Skeletal muscle satellite cell (primary cell): ENCODE measurements at regions not wholly inside any gene's neighbourhood (a gene's known extent, or its start where the extent isn't known, plus 50 kb on each side); places are given as distances from the start of the nearest gene placed in this dataset.
"Not testable (repeated sequence)": the region's sequence is repeated elsewhere in the genome, so short reads cannot be mapped to it uniquely, and the experiment has no call there.

Experiments used
- H3K27me3 ChIP-seq: 2 replicates; pipeline ENCODE4 v1.7.0; 2013; ENCODE audit warnings: low read length; ENCODE audit not compliant: control insufficient read depth, insufficient read depth
- H3K36me3 ChIP-seq: 2 replicates; pipeline ENCODE4 v1.7.0; 2013; ENCODE audit warnings: mild to moderate bottlenecking, control low read depth, low read length; ENCODE audit not compliant: insufficient read depth
- H3K4me1 ChIP-seq: 2 replicates; pipeline ENCODE4 v1.7.0; 2013; ENCODE audit warnings: low read length; ENCODE audit not compliant: control insufficient read depth, insufficient read depth
- H3K4me2 ChIP-seq: 2 replicates; pipeline ENCODE4 v1.7.0; 2013; ENCODE audit warnings: mild to moderate bottlenecking, low read length
- H3K4me3 ChIP-seq: 2 replicates; pipeline ENCODE4 v1.7.0; 2013; ENCODE audit warnings: low read length
- H3K9ac ChIP-seq: 2 replicates; pipeline ENCODE4 v1.7.0; 2013; ENCODE audit warnings: mild to moderate bottlenecking, low read depth, low read length, moderate library complexity
- H3K9me3 ChIP-seq: replicated peaks from 2 replicates; pipeline ENCODE4 v1.7.0; 2013; ENCODE audit warnings: mild to moderate bottlenecking, control low read depth, low read length

GRCh38 chr12:131555866-131556265, 155.0 kb upstream of the SFSWAP start:
- no peak overlapping the region for H3K4me3 ChIP-seq
- H3K9me3 ChIP-seq, result peaks cover 4% of the 10 kb centered on the region
- H3K4me2 ChIP-seq, result no peak overlapping the region
- no peaks in the 10 kb centered on the region for H3K27me3 ChIP-seq
- no peaks in the 10 kb centered on the region for H3K4me1 ChIP-seq
- H3K36me3 ChIP-seq, result no peaks in the 10 kb centered on the region
- no peak overlapping the region for H3K9ac ChIP-seq

- Histone ChIP-seq H3K4me1 (no peaks in the 10 kb centered on the region), H3K4me2 (no peak overlapping the region), H3K4me3 (no peak overlapping the region), H3K9me3 (peaks cover 4% of the 10 kb centered on the region), H3K27me3 (no peaks in the 10 kb centered on the region), H3K36me3 (no peaks in the 10 kb centered on the region), H3K9ac (no peak overlapping the region)
Observed at GRCh38 chr12:131557078-131557709, 153.7 kb upstream of the SFSWAP start.

DNA sequence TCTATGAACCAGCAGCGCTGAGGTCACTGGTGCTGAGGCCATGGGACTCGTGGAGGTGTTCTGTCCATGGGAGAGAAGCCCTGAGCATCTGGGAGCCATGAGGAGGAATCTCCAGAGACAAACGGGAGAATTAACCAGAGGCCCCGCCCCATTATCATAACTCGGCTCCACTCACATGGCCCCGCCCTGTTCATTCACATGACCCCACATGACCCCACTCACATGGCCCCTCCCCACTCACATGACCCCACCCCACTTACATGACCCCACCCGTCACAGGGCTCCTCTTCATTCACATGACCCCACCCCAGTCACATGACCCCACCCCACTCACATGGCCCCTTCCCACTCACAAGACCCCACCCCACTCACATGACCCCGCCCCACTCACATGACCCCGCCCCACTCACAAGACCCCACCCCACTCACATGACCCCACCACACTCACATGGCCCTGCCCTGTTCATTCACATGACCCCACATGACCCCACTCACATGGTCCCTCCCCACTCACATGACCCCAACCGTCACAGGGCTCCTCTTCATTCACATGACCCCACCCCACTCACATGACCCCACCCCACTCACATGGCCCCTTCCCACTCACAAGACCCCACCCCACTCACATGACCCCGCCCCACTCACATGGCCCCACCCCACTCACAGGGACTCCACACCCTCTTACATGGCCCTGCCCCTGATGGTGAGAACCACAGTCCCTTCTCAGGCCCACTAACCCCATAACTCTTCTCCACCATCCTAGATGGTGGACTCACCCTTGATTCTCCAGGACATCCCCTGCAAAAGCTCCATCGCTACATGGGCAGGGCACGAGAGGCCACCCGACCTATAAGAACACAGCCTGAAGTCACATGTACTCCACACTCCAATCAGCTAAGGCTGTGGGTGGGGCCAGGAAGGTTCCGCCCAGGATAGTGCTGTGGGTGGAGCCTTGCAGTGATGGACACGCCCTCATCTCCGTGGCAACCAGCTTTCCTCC, 151.1 kb upstream of the SFSWAP start:
- Histone ChIP-seq H3K4me2 (no peak overlapping the region), H3K4me3 (no peak overlapping the region)

DNA sequence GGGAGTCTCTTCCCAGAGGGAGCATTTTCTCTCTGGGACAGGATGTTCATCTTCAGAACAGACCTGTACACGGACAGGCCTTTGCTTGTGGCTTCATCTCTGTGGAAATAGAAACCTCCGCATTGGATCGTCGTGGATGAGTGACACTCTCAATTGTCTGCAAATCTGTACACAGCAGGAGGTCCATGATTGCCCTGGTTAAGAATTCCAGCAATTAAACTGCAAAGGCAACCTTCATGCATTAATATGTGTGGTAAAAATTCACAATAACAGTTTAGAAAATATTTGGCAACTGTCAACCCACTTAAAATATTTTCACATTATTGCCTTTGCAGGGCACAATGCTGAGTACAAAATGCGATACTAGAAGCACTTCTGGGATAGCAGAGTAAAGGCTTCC, 149.8 kb upstream of the SFSWAP start:
- H3K4me2 ChIP-seq, result no peak overlapping the region

More for the DNA sequence above, 151.1 kb upstream of the SFSWAP start:
- Histone ChIP-seq H3K9me3 (no peaks in the 10 kb centered on the region), H3K4me1 (no peaks in the 10 kb centered on the region), H3K27me3 (no peaks in the 10 kb centered on the region), H3K9ac (no peak overlapping the region), H3K36me3 (no peaks in the 10 kb centered on the region)

GRCh38 chr12:131561891-131562684, 148.8 kb upstream of the SFSWAP start:
- Histone ChIP-seq H3K4me1 (no peaks in the 10 kb centered on the region), H3K27me3 (no peaks in the 10 kb centered on the region), H3K4me3 (no peak overlapping the region), H3K9ac (no peak overlapping the region), H3K9me3 (no peaks in the 10 kb centered on the region), H3K4me2 (no peak overlapping the region), H3K36me3 (no peaks in the 10 kb centered on the region)

More for the DNA sequence above, 149.8 kb upstream of the SFSWAP start:
- Histone ChIP-seq H3K4me3 (no peak overlapping the region), H3K36me3 (no peaks in the 10 kb centered on the region), H3K9me3 (no peaks in the 10 kb centered on the region), H3K27me3 (no peaks in the 10 kb centered on the region), H3K9ac (no peak overlapping the region), H3K4me1 (no peaks in the 10 kb centered on the region)

DNA sequence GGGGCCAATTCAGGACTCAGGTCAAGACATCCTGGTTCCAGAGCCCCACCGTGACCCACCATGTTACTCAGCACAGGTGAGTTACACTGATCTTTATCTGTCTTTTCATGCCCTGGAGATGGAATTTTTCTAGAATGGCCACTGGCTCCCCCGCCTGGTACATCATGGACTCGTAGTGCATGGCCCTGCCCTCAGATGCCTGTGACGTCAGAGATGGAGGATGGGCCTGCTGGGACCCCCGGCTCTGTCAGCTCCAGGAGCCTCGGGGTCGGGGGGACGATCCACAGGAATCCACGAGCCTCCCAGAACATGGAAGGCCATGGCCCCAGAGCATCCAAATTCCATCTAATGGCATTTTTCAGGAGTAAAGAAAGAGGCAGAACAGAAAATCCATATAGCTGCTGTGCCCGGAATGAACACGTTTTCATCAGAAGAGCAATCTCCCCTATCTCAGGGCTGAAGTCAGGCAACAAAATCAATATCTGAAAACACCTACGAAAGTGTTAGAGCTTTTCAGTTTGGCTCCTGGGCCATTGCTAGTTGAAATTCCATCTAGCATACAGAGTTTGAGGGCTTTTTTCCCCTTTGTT, 146.7 kb upstream of the SFSWAP start:
- not testable (repeated sequence) for H3K9ac ChIP-seq, H3K9me3 ChIP-seq, H3K27me3 ChIP-seq

DNA sequence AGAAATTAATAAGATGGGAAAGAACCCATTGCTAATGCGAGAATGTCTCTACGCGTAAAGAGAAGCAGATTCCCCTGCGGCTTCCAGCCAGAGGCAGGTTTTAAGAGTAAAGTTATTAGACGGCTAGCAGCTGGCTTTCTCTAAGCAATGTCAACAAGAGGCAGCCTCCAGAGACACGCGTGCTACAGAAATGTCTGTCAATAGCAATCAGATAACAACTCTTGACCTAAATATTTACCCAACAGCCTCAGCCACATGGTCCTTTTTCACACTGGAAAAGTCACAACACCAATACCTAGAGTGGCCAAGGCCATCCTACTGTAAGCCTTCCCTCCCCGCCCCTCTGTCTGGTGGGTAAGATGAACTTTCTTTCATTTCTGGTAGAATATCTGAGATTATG, 146.0 kb upstream of the SFSWAP start:
- no peaks in the 10 kb centered on the region for H3K4me1 ChIP-seq
- H3K9ac ChIP-seq, result no peak overlapping the region
- H3K9me3 ChIP-seq, result no peaks in the 10 kb centered on the region
- no peak overlapping the region for H3K4me2 ChIP-seq
- no peaks in the 10 kb centered on the region for H3K27me3 ChIP-seq
- no peak overlapping the region for H3K4me3 ChIP-seq
- H3K36me3 ChIP-seq, result no peaks in the 10 kb centered on the region

More for the DNA sequence above, 146.7 kb upstream of the SFSWAP start:
- H3K4me3 ChIP-seq, H3K4me2 ChIP-seq, H3K36me3 ChIP-seq, H3K4me1 ChIP-seq: not testable (repeated sequence)

DNA sequence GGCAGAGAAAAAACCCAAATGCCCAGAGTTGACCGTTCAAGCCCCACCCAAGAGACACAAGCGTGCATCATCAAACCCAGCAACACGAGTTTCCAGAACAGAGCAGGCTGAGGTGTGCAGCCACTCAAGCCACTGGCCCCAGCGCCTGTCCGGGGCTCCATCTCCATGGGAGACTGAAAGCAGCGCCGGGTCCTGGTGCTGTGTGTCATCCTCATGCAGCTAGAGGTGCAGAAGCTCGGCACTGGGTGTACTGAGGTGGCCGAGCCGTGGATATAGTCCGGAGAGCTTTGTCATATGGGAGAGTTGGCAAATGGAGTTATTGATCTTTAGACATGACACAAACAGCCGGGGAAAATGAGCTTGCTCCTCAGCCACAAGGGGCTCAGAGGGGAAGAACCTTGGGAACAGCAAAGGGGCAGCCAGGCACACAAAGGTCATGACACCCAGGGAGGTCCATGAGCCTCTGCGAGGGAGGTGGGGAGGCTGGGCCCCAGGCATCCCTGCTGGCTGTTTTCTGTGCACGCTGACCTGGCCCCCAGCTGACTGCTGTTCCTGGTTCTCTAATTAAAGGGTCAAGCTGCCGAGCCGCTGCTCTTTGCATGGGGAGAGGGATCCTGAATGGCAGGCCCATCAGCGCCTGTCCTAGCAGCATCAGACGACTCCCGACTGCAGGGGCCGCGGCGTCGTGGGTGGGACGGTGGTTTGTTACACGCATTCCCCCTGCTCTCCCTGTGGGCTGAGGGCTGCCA, 145.4 kb upstream of the SFSWAP start:
- H3K4me1 ChIP-seq, result no peaks in the 10 kb centered on the region
- H3K27me3 ChIP-seq, result no peaks in the 10 kb centered on the region
- H3K9me3 ChIP-seq, result no peaks in the 10 kb centered on the region
- H3K4me2 ChIP-seq, result no peak overlapping the region
- H3K36me3 ChIP-seq, result no peaks in the 10 kb centered on the region
- H3K4me3 ChIP-seq, result no peak overlapping the region
- no peak overlapping the region for H3K9ac ChIP-seq

DNA sequence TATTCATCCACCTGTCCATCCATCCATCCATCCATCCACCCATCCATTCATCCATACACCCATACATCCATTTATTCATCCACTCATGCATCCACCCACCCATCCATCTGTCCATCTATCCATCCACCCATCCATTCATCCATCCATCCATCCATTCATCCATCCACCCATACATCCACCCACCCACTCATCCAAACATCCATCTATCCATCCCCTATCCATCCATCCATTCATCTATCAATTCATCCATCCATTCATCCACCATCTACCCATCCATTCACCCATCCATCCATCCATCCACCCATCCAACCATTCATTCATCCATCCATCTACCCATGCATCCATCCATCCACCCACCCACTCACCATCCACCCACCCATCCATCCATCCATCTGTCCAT, 142.6 kb upstream of the SFSWAP start:
- H3K36me3 ChIP-seq, result no peaks in the 10 kb centered on the region
- no peaks in the 10 kb centered on the region for H3K27me3 ChIP-seq
- no peaks in the 10 kb centered on the region for H3K9me3 ChIP-seq
- H3K4me1 ChIP-seq, result no peaks in the 10 kb centered on the region
- H3K4me3 ChIP-seq, result no peak overlapping the region
- H3K9ac ChIP-seq, result no peak overlapping the region
- no peak overlapping the region for H3K4me2 ChIP-seq

DNA sequence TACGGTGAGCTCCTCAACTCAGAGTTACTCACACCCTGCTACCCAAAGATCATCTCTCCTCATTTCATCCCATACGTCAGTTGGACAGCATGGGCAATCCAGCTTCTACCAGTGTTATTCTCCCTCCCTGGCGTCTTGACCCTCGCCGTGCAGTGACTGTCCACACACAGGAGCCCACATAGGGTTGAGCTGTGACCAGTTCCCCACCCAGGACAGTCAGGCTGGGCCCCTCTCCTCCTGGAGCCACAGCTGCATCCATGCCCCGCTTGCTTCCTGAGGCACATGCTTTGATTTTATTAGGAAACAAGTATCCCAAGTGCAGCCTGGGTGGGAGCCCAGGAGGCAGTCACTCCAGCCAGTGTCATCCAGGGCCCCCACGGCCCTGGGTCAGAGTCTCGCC, 140.3 kb upstream of the SFSWAP start:
- Histone ChIP-seq H3K36me3 (no peaks in the 10 kb centered on the region), H3K4me3 (no peak overlapping the region), H3K27me3 (no peaks in the 10 kb centered on the region), H3K4me2 (no peak overlapping the region), H3K9me3 (no peaks in the 10 kb centered on the region), H3K4me1 (no peaks in the 10 kb centered on the region), H3K9ac (no peak overlapping the region)
